ENCODE measurements at regions not wholly inside any gene's neighbourhood (a gene's known extent, or its start where the extent isn't known, plus 50 kb on each side); places are given as distances from the start of the nearest gene placed in this dataset.

DNA sequence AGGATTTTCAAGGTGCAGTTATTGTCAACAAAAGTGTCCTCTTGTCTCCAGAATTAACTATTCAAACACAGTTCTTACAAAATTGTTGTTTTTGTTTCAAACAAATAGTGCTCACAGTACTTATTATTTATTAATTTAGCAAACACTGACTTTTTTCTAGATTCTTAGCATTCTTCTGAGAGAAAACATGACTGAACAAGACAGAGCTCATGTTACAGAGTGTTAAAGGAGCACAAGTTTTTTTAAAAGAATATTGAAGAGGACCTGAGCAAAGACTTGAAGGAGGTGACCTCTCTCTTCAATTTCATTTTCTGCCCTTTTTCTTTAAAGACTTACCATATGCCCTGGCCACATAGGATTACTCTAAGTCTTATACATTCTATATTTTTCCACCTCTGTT, 2220.3 kb upstream of the AGA start:
- TF ChIP-seq POLR2A (IDR thresholded peaks at IDR 0.05; ENCODE audit: low read depth, low read length) (no peak), POLR2AphosphoS5 (IDR thresholded peaks at IDR 0.05; ENCODE audit: low read depth, low read length) (no peak)
